HepG2 (cell line): ENCODE measurements at regions not wholly inside any gene's neighbourhood (a gene's known extent, or its start where the extent isn't known, plus 50 kb on each side); places are given as distances from the start of the nearest gene placed in this dataset.

Experiments used
- BORCS8-MEF2B ChIP-seq: sonication (generic); formaldehyde crosslinking; IDR thresholded peaks from 2 replicates; pipeline ENCODE4 v1.8.0; 2022; ENCODE audit warnings: mild to moderate bottlenecking, missing genetic modification reagents
- CC2D1A ChIP-seq: sonication (generic); formaldehyde crosslinking; IDR thresholded peaks from 2 replicates; pipeline ENCODE4 v1.8.1; 2023; ENCODE audit warnings: mild to moderate bottlenecking, missing genetic modification reagents
- GABPB1 ChIP-seq: IDR thresholded peaks from 2 replicates; pipeline ENCODE4 v1.6.1; 2016; ENCODE audit warnings: mild to moderate bottlenecking, missing genetic modification reagents, moderate library complexity, missing compliant biosample characterization
- GLMP ChIP-seq: sonication (generic); formaldehyde crosslinking; IDR thresholded peaks from 2 replicates; pipeline ENCODE4 v1.9.0; 2021; ENCODE audit warnings: missing genetic modification reagents, mild to moderate bottlenecking, borderline replicate concordance
- JUND ChIP-seq: sonication (generic); formaldehyde crosslinking; IDR thresholded peaks from 2 replicates; pipeline ENCODE4 v1.8.0; 2022; ENCODE audit warnings: mild to moderate bottlenecking, missing genetic modification reagents
- POLR2A ChIP-seq, 2 experiments: IDR thresholded peaks; 2 replicates each; pipeline ENCODE4 v1.6.1; 2011; ENCODE audit warnings: low read depth in 2 of 2, low read length in 2 of 2, mild to moderate bottlenecking in 1 of 2, moderate library complexity in 1 of 2; ENCODE audit not compliant: insufficient read depth in 1 of 2
- RFX1 ChIP-seq: fragments of 450-650 bp; IDR thresholded peaks from 2 replicates; pipeline ENCODE4 v1.6.1; 2017
- SMC3 ChIP-seq: IDR thresholded peaks from 2 replicates; pipeline ENCODE4 v1.6.1; 2011; ENCODE audit warnings: low read length, improper control_type of control experiment
- TCF7L2 ChIP-seq: IDR thresholded peaks from 2 replicates; pipeline ENCODE4 v1.6.1; 2011; ENCODE audit warnings: mild to moderate bottlenecking, low read depth, low read length, moderate library complexity
- ZBTB21 ChIP-seq: sonication (generic); formaldehyde crosslinking; IDR thresholded peaks from 2 replicates; pipeline ENCODE4 v1.4.0; 2020; ENCODE audit warnings: missing genetic modification reagents
- ZBTB4 ChIP-seq: sonication (generic); formaldehyde crosslinking; IDR thresholded peaks from 2 replicates; pipeline ENCODE4 v1.4.0; 2020; ENCODE audit warnings: missing genetic modification reagents, mild to moderate bottlenecking, borderline replicate concordance
- ZHX1 ChIP-seq: sonication (generic); formaldehyde crosslinking; IDR thresholded peaks from 2 replicates; pipeline ENCODE4 v1.8.1; 2022; ENCODE audit warnings: low read depth, mild to moderate bottlenecking, missing genetic modification reagents
- ZNF343 ChIP-seq: sonication (generic); formaldehyde crosslinking; IDR thresholded peaks from 2 replicates; pipeline ENCODE4 v1.4.0; 2020; ENCODE audit warnings: mild to moderate bottlenecking, missing genetic modification reagents
- ZNF674 ChIP-seq: sonication (generic); formaldehyde crosslinking; IDR thresholded peaks from 2 replicates; pipeline ENCODE4 v1.5.0; 2020; ENCODE audit warnings: low read depth, mild to moderate bottlenecking, missing genetic modification reagents

- TF ChIP-seq POLR2A (IDR thresholded peaks at IDR 0.05; ENCODE audit: insufficient read depth in 1 of 2, low read depth in 2 of 2, low read length in 2 of 2) (no peak), ZNF674 (no peak), RFX1 (no peak), JUND (no peak), ZBTB21 (CRISPR knock-in tag) (no peak), SMC3 (no peak), GABPB1 (no peak), ZNF343 (no peak), ZHX1 (no peak), TCF7L2 (no peak), ZBTB4 (no peak), GLMP (CRISPR knock-in tag) (no peak), CC2D1A (CRISPR knock-in tag) (no peak), BORCS8-MEF2B (CRISPR knock-in tag) (no peak)
These were observed 165.6 kb upstream of the MIR17HG start for GRCh38 chr13:91181892-91182291.
